Uterus (tissue), 2 donors: ENCODE measurements at regions not wholly inside any gene's neighbourhood (a gene's known extent, or its start where the extent isn't known, plus 50 kb on each side); places are given as distances from the start of the nearest gene placed in this dataset.

ENCODE experiments used
- CTCF ChIP-seq, 4 experiments: fragments of 200-600 bp in 2 of 4; fragments of 450-650 bp in 2 of 4; sonication (generic) in 2 of 4; IDR thresholded peaks; one replicate each; pipeline ENCODE4 v1.5.1; 2016 to 2019; ENCODE audit warnings: antibody characterized with exemption in 4 of 4, mild to moderate bottlenecking in 2 of 4, moderate library complexity in 1 of 4
- POLR2A ChIP-seq, 2 donors: fragments of 450-650 bp; IDR thresholded peaks; one replicate each; pipeline ENCODE4 v1.6.1; 2016; ENCODE audit warnings: antibody characterized with exemption in 2 of 2, mild to moderate bottlenecking in 1 of 2, moderate library complexity in 1 of 2

- TF ChIP-seq CTCF (IDR thresholded peaks at IDR 0.05) (no peak), POLR2A (IDR thresholded peaks at IDR 0.05) (no peak)
Measured at GRCh38 chr14:62592877-62593276, 452.4 kb downstream of the KCNH5 start.
